A673 (cell line): ENCODE measurements at regions not wholly inside any gene's neighbourhood (a gene's known extent, or its start where the extent isn't known, plus 50 kb on each side); places are given as distances from the start of the nearest gene placed in this dataset.

ENCODE experiments used
- EZH2 ChIP-seq: fragments of 200-600 bp; sonication (generic); IDR thresholded peaks from 2 replicates; pipeline ENCODE4 v1.6.1; 2017; ENCODE audit warnings: borderline replicate concordance, low read depth, mild to moderate bottlenecking, mixed read lengths, antibody characterized with exemption, low read length; ENCODE audit not compliant: poor library complexity, severe bottlenecking
- TF ChIP-seq, protein P1 (sequence below): fragments of 300-800, 200-600 bp; sonication (generic); conservative IDR thresholded peaks from 2 replicates; pipeline ENCODE4 v1.5.1; 2017; ENCODE audit warnings: low read depth, mild to moderate bottlenecking, antibody characterized with exemption, low read length, moderate library complexity, mixed read lengths

DNA sequence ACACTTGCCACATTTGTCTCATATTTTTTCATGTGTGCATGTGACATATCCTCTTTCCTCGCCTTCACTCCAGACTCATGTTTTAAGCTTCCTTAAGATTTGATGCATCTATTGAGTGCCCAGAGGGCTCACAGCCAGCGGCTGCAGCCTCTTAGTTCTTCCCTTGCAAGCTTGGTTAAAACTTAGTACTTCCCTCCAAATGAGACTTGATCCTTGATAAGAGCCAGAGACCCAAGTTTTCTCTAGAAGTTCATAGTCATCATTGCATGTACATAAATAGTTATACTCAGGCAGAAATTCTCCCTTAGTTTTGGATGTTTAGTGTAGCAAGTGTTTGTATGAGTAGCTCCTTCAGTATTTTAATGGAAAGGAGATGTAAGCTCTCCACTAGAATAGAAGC, 337.6 kb upstream of the B3GALT2 start:
- TF ChIP-seq EZH2, result no peak
- TF ChIP-seq, protein P1, sequence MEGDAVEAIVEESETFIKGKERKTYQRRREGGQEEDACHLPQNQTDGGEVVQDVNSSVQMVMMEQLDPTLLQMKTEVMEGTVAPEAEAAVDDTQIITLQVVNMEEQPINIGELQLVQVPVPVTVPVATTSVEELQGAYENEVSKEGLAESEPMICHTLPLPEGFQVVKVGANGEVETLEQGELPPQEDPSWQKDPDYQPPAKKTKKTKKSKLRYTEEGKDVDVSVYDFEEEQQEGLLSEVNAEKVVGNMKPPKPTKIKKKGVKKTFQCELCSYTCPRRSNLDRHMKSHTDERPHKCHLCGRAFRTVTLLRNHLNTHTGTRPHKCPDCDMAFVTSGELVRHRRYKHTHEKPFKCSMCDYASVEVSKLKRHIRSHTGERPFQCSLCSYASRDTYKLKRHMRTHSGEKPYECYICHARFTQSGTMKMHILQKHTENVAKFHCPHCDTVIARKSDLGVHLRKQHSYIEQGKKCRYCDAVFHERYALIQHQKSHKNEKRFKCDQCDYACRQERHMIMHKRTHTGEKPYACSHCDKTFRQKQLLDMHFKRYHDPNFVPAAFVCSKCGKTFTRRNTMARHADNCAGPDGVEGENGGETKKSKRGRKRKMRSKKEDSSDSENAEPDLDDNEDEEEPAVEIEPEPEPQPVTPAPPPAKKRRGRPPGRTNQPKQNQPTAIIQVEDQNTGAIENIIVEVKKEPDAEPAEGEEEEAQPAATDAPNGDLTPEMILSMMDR, result no peak
